NCI-H2107 (cell line): ENCODE measurements at regions not wholly inside any gene's neighbourhood (a gene's known extent, or its start where the extent isn't known, plus 50 kb on each side); places are given as distances from the start of the nearest gene placed in this dataset.
A peak's percentile ranks its signal among the peaks of the same experiment; 100 is the strongest.
"Not testable (repeated sequence)": the region's sequence is repeated elsewhere in the genome, so short reads cannot be mapped to it uniquely, and the experiment has no call there.

Source experiments
- DNase-seq: peaks from one replicate; lab custom pipeline; 2025; lab: John Stamatoyannopoulos, UW

DNA sequence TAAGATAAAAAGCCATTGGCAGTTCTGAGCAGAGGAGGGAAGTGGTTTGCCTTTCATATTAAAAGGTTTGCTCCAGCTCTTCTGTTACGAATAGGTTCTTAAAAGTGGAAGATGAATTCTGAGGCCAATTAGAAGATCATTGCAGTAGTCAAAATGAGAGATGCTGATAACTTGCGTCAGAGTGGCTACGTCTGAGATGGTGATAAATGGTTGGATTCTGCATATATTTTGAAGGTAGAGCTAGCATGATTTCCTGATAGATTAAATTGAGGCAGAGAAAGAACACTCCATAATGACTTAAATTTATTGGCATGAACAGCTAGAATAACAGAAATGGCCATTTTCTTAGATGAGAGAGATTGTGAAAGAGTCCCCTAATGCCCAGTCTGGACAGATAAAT lies 652.6 kb downstream of the DACH1 start:
- no peak for DNase-seq

DNA sequence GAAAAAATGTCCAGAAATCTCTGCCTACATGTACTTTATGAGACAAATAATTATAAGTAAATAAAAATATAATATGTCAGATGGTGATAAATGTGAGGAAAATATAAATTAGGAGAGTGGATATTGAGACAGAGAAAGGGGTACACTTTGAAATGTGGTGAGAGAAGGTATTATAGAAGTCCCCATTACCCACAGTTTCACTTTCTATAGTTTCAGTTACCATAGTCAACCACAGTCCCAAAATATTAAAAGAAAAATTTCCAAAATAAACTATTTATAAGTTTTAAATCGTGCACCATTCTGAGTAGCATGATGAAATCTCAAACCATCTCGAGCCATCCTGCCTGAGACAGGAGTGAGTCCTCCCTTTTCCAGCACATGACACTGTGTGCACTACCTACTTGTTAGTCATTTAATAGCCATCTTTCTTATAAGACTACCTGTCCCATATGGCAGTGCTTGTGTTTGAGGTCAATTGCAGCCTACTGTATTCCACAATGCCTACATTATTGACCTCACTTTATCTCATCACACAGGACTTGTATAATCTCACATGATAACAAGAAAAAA lies 653.7 kb downstream of the DACH1 start:
- DNase-seq: no peak

DNA sequence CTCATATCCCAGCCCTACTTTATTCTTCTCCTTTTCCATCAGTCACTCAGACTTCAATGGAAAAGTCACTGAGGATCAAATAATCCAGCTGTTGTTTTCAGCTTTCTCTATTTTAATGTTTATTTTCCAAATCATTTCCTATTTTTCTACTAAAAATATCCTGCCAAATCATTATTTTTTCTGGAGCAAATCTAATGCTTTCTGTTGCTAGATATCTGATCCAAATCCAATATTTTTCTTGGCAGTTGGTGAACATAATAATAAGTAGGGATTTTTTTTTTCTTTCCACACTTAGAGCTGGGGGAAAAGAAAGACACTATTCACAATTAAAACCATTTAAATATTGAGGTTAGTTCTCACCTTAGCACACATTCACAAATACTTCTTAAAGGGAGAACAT lies 656.1 kb downstream of the DACH1 start:
- DNase-seq: no peak

DNA sequence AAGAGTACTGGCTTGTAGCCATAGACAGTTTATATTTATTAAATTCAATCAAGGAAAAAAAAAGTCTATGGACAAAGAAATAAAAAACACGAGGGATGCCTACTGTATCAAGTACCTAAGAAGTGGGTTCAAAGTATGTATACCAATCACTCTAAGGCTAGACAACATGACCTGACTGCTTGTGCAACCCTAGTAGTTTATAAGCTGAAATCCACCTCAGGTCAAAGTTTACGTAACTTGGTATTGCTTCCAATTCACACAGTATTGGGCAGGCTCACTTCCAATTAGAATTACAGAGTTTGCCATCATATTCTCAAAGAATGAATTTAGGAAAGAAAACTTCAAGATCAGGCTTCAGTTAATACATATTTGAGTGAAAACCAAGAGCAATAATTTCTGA lies 657.8 kb downstream of the DACH1 start:
- no peak for DNase-seq

DNA sequence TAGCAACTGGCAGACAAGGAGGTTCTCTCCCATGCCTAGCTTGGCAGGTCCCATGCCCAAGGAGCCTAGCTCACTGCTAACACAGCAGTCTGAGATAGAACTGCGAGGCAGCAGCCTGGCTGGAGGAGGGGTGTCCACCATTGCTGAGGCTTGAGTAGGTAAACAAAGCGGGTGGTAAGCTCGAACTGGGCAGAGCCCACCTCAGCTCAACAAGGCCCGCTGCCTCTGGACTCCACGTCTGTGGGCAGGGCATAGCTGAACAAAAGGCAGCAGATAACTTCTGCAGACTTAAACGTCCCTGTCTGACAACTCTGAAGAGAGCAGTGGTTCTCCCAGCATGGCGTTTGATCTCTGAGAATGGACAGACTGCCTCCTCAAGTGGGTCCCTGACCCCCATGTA lies 682.4 kb downstream of the DACH1 start:
- not testable (repeated sequence) for DNase-seq

DNA sequence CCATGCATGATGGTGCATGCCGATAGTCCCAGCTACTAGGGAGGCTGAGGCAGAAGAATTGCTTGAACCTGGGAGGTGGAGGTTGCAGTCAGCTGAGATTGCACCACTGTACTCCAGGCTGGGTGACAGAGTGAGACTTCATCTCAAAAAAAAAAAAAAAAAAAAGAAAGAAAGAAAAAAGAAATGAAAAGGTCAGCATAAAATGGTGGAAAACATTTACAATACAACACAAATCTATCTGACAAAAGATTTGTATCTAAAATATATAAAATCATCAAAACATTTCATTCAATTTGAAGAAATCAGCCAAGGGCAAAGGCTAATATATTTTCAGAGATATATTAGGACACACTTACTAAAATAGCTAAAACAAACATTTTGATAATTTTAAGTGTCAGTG lies 683.7 kb downstream of the DACH1 start:
- not testable (repeated sequence) for DNase-seq

DNA sequence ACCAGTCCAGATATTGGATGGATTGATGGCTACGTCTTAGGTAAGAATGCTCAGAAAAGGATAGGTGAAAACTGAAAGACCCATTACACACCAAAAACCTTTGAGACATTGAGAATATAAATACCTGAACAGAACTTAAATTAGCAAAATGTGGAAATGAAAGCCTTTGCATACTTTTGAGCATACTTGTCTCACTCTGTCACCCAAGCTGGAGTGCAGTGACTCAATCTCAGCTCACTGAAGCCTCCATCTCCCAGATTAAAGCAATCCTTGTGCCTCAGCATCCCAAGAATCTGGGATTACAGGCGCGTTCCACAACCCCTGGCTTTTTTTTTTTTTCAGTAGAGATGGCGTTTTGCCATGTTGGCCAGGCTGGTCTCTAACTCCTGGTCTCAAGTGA lies 695.3 kb downstream of the DACH1 start:
- no peak for DNase-seq

DNA sequence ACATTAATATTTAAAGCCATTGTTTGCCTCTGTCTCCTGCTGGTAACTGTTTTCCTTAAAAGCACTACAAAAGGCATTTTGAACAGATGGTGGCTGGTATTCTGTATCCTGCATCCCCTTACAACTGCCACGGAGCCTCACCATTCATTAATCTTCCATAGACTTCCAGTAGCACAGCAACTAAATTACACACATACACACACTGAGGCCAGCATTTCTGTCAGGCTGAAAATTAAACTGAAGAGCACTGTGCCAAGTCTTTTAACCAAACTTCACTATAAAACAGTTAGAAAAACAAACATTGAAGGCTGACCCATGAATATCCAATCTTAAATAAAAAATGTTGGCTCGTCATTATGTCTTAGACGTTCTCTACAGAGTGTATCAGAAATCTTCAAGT lies 697.8 kb downstream of the DACH1 start:
- DNase-seq: no peak

DNA sequence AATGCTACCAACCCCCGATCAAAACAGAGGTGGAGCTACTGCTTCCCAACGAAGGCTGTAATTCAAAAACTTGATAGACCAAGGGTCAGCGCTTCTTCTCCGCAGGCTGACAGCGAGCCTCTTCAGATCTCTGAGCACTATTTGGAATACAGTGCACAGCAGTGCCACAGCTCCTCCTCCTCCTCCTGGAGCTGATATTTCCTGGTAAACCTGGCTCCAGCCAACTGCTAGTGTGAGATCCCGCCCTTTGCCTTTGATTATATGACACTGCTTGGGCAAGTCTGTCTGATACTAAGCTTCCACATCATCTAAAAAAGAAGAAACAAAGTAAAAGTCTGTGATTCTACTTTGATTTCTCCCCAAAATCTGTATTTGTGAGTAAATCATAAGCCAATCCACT lies 710.5 kb downstream of the DACH1 start:
- DNase-seq: no peak

DNA sequence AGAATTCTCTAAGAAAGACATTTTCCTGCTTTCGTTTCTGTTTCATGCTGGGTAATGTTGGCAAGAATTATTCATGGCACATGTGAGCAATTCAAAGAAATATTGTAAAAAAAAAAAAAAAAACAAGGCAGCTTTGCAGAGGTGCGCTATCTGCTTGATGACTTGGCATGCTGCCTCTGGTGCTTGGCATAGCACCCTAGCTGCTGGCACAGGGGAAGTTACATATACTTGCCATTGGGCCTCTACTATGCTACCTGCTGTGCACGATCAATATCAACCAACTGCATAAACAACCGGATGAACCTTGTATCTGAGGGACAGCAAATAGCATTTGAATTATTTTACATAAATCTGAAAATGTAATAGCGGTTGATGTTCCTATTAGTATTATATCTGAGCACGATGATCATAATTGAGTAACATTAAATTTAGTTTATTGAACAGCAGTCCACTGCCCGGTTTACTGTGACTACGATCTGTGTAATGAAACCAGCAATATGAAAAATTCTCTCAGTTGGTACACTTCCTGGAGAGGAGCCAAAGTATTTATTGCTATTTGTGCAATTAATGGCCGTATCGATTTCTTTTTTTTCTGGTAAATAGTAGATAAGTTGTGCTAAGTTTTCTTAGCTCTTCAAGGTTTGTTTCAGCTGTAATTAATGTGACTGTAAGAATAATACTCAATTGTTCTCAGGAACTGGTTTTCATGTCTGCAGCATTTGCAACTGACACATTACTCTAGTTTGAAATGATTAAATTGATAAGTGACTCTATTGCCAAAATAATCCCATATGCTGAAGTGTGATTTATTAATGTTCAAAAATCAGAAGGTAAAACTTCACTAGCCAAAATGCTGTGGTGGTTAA lies 717.3 kb downstream of the DACH1 start:
- DNase-seq: peak; percentile 55

DNA sequence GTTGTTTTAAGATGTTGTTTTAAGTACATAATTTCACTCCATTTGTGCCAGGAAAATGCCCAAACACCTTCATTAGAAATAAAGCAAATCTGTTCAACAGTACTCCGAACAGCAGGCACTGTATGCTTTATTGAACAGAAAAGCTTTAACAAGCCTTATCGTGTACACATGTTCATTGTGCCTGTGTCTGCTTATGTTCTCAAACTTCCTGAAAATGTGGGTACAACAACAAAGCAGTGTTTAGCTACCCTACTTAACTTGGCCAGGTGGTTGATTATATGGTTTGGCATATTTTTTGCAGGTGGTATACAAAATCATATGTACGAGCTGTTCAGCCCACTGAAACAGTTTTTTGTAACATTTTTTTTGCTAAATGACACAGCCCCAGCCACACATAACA lies 718.0 kb downstream of the DACH1 start:
- no peak for DNase-seq

DNA sequence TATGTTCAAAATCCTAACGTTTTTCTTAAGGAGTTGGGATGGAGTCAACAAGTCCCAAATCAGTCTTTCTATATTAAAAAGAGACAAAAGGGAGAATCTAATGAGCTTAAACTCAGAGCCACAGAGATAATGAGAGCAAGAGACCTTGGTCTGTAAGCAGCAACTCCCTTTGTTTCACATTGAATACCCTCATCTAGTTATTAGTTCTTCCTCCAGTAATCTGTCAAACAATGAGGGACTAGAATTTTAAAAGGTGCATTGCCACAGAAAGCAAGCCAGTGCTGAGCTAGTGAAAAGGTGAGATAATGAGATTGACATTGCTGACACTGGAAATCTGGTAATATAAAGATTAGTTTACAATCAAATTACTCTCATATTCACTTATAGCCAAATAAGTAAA lies 718.6 kb downstream of the DACH1 start:
- no peak for DNase-seq

DNA sequence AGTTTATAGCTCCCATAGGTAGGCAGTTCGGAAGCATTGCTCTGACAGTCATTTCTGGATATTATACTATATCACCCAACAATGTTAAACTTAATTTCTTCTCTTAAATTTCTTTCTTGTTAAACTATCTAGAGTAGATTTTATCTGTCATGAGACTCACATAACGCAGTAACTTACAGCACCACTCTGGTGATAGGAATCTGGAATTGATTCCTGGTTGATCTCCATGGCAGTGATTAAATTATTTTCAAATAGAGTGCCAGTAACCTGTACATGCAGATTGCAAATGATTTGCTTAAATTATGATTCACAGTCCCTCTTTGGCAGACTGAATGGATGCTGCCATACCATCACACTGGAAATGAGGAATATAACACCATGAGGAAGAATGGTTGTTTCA lies 722.1 kb downstream of the DACH1 start:
- DNase-seq: no peak

DNA sequence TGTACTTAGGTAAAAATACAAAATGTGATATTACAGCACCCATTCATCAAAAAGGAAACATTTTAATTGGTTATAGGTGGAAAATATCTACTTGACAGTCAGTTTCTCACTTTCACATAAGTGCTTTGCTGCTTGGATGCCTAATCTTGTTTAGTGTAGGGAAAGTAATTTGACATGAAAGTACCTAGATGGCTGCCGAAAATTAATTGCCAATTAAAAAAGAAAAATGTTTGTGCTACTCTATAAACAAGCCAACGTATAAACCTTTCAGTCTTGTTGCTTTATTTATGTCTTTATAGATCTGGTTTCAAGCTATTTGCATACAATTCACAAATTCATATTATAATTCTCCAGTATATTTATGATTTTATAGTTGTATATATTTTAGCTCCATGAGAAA lies 729.9 kb downstream of the DACH1 start:
- no peak for DNase-seq

DNA sequence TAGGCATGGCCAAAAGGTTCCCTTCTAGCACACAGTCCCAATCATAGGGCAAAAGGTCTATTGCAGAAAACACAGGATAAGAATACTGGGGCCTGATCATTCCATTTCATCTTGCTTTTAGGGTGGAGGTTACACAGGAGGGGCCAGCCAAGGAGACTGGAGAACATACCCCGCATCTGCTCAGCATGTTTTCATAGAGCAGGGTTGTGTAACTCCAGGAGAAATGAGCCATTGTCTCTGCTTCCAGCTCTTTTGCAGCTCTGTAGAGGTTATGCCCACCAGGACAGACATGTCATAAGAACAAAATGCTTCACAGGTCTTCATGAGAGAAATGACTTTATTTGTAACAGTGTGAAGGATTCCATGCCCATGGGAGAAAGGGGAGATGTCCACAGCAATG lies 742.8 kb downstream of the DACH1 start:
- DNase-seq: no peak

DNA sequence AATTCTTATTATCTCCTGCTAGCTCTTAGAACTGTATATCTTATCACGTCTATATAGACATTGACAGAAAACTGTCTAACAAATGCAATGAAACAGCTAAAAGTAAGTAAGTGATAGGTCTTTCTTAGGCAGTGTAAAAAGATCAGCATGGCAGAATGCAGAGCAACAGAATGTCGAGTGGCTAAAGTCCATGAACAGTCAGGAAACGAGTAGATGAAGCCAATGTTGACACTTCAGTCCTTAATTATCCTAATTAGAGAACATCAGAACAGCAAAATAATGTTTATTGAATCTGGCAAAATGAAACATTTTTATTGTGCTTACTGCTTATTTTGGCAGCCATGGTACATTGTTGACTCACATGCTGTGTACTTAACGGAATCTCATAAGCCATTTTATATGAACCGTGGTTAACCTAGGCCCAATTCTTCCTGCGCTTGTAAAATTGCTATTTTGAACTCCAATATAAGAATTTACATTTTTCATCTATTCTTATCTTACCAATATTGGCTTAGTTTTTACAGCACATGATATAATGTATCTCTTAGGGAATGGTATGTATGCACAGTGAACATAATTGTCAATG lies 748.1 kb downstream of the DACH1 start:
- no peak for DNase-seq

DNA sequence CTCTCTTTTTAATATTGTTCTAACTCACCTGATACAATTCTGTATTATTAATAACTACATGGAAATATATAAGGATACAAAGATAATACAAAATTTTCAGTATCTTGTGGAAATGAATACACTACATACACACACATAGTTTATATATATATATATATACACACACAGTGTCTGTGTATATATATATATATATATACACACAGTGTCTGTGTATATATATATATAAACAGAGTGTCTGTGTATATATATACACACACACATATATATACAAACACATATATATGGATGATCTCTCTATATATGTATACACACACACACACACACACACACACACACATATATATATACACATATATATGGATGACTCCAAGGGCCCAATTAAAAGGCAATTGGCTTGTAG lies 749.1 kb downstream of the DACH1 start:
- DNase-seq: no peak

DNA sequence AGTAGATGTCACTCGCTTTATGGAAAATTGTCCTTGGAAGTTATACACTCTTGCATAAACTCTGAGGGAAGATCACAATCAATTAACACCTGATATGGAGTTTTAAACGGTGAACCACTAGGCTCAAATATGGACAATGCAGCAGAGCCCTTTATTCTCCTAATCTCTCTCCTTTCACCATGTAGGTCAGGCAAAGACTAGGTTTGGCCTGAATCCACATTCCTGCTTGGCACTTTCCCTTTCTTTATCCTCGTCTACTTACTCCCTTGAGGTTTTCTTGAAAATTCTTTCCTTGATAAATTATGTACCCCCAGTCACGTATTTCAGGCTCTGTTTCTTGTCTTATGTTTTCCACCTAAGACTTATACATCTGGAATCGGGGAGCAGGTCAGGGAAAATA lies 751.7 kb downstream of the DACH1 start:
- DNase-seq: no peak

DNA sequence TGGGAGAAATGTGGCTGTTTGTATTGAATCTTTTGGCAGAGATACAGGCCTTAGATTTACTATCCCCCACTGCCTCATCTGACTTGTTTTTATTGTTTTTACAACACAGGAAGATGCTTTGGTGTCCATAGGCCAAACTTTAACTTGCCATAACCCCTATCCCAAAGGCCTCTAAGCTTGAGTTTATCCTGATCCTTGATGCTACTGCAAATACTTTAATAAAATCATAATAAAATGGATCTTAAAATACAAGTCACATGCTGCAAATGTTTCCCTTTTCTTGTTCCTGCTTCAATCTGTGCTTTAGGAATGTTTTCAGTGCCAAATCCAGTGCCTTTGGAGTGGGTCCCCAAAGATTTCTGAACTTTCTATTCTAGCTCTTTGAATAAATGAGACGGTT lies 770.6 kb downstream of the DACH1 start:
- no peak for DNase-seq

DNA sequence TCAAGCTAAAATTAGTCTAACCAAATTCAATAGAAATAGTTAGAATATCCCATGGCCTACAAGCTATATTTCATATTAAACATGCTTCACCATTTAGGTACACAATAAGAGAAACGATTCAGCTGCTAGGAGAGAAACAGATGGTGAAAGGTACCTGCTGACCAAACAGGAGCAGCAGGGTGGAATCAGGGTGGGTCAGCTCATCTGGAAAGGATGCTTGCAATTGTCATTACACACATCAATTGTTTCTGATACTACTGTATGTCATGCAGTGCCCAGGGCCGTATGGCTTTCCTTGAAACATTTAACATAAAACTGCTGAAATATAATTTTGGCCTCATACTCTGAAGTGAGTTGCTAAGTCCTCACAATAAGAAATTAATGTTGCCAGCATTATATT lies 776.0 kb downstream of the DACH1 start:
- no peak for DNase-seq

DNA sequence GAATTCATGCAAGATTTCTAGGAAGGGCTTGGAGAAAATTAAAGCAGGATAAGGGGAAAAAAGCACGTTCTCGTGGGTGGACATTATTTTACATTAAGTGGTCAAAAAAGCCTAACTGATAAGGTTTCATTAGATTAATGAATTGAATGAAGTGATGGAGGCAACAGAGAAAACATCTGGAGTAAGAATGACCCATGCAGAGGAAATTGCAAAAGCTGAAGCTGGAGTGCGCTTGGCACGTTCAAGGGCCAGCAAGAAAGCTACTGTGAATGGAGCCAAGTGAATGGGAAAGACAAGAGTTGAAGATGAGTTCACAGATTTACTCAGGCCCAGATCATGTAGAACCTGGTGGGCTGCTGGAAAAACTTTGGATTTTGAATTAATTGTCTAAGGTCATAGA lies 777.9 kb downstream of the DACH1 start:
- no peak for DNase-seq

DNA sequence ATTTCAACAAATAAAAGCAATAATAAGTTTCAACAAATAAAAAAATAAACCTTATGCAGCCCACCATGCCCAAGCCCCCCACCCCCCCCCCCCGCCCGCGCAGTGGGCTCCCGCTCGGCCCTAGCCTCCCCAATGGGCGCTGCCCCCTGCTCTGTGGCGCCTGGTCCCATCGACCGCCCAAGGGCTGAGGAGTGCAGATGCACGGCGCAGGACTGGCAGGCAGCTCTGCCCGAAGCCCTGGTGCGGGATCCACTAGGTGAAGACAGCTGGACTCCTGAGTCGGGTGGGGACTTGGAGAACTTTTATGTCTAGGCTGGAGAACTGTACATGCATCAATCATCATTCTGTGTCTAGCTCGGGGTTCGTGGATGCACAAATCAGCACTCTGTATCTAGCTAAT lies 779.6 kb downstream of the DACH1 start:
- no peak for DNase-seq

DNA sequence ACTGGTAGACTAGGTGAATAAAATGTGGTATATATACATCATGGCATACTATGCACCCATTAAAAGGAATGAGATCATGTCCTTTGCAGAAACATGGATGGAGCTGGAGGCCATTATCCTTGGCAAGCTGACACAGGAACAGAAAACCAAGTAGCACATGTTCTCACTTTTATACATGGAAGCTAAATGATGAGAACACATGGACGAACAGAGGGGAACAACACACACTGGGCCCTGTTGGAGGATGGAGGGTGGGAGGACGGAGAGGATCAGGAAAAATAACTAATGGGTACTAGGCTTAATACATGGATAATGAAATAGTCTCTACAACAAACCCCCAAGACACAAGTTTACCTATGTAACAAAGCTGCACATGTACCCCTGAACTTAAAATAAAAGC lies 780.0 kb downstream of the DACH1 start:
- DNase-seq: no peak

DNA sequence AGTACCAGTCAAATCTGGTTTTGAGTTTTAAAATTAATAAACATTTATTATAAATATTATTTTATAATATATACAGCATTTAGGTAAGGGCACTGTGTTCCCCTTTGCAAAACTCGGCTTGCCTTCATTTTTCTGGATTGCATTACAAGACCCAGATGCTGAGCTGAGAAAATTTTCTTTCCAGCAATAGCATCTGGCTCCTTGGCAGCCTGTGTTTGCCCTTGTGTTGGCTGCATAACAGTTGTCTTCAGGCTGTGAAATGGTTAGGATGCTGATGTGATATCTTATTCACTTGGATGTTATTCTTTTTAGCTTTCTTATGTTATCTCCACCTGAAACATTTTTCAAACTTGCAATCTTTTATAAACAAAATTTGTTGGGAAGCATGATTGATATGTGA lies 784.4 kb downstream of the DACH1 start:
- no peak for DNase-seq
